ENCODE measurements at regions not wholly inside any gene's neighbourhood (a gene's known extent, or its start where the extent isn't known, plus 50 kb on each side); places are given as distances from the start of the nearest gene placed in this dataset.

GRCh38 chr2:217275091-217275490 is 415.2 kb upstream of the TNP1 start:
- Histone ChIP-seq H3K4me3 (ENCODE audit: low read depth, low read length) (no peak overlapping the region), H3K36me3 (ENCODE audit: control insufficient read depth, insufficient read depth, low read length) (no peaks in the 10 kb centered on the region), H3K27me3 (ENCODE audit: control insufficient read depth, insufficient read depth, low read length) (no peaks in the 10 kb centered on the region)
- no peak for DNase-seq (ENCODE audit: low read depth)
- TF ChIP-seq, protein P1, sequence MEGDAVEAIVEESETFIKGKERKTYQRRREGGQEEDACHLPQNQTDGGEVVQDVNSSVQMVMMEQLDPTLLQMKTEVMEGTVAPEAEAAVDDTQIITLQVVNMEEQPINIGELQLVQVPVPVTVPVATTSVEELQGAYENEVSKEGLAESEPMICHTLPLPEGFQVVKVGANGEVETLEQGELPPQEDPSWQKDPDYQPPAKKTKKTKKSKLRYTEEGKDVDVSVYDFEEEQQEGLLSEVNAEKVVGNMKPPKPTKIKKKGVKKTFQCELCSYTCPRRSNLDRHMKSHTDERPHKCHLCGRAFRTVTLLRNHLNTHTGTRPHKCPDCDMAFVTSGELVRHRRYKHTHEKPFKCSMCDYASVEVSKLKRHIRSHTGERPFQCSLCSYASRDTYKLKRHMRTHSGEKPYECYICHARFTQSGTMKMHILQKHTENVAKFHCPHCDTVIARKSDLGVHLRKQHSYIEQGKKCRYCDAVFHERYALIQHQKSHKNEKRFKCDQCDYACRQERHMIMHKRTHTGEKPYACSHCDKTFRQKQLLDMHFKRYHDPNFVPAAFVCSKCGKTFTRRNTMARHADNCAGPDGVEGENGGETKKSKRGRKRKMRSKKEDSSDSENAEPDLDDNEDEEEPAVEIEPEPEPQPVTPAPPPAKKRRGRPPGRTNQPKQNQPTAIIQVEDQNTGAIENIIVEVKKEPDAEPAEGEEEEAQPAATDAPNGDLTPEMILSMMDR (IDR thresholded peaks at IDR 0.05; ENCODE audit: insufficient read depth, low read length, poor library complexity, severe bottlenecking): no peak

GRCh38 chr2:217274578-217274977 is 414.7 kb upstream of the TNP1 start:
- no peaks in the 10 kb centered on the region for H3K36me3 ChIP-seq (ENCODE audit: control insufficient read depth, insufficient read depth, low read length)
- TF ChIP-seq, protein P1 (IDR thresholded peaks at IDR 0.05; ENCODE audit: insufficient read depth, low read length, poor library complexity, severe bottlenecking): no peak
- no peaks in the 10 kb centered on the region for H3K27me3 ChIP-seq (ENCODE audit: control insufficient read depth, insufficient read depth, low read length)
- H3K4me3 ChIP-seq (ENCODE audit: low read depth, low read length): no peak overlapping the region
- DNase-seq (ENCODE audit: low read depth): no peak

- no peak for DNase-seq (ENCODE audit: low read depth)
- Histone ChIP-seq H3K27me3 (ENCODE audit: control insufficient read depth, insufficient read depth, low read length) (no peaks in the 10 kb centered on the region), H3K36me3 (ENCODE audit: control insufficient read depth, insufficient read depth, low read length) (no peaks in the 10 kb centered on the region), H3K4me3 (ENCODE audit: low read depth, low read length) (no peak overlapping the region)
- TF ChIP-seq, protein P1 (IDR thresholded peaks at IDR 0.05; ENCODE audit: insufficient read depth, low read length, poor library complexity, severe bottlenecking): no peak
Measured at GRCh38 chr2:217273851-217274250, 414.0 kb upstream of the TNP1 start.

DNA sequence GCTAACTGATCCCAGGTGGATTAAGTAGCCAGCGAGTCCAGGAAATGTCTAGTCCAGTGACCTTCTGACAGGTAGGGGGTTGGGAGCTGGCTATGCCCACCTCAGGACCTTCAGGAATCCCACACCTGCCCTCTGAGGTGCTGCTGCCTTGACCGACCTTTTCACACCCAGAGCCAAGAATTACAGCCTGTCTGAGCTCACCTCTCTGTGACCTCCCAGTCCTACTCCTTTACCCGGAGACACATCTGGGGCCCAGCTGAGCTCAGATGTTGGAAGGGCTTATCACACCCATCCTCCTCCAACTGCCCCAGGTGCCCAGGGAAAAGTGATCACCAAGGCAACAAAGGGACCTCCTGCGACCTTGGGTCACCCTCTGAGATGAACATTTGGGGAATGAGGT is 413.3 kb upstream of the TNP1 start:
- Histone ChIP-seq H3K4me3 (ENCODE audit: low read depth, low read length) (no peak overlapping the region), H3K27me3 (ENCODE audit: control insufficient read depth, insufficient read depth, low read length) (no peaks in the 10 kb centered on the region), H3K36me3 (ENCODE audit: control insufficient read depth, insufficient read depth, low read length) (no peaks in the 10 kb centered on the region)
- no peak for DNase-seq (ENCODE audit: low read depth)
- TF ChIP-seq, protein P1 (IDR thresholded peaks at IDR 0.05; ENCODE audit: insufficient read depth, low read length, poor library complexity, severe bottlenecking): no peak

GRCh38 chr2:217271813-217272212 is 411.9 kb upstream of the TNP1 start:
- DNase-seq (ENCODE audit: low read depth): no peak
- no peaks in the 10 kb centered on the region for H3K27me3 ChIP-seq (ENCODE audit: control insufficient read depth, insufficient read depth, low read length)
- TF ChIP-seq, protein P1 (IDR thresholded peaks at IDR 0.05; ENCODE audit: insufficient read depth, low read length, poor library complexity, severe bottlenecking): no peak
- H3K36me3 ChIP-seq (ENCODE audit: control insufficient read depth, insufficient read depth, low read length): no peaks in the 10 kb centered on the region
- no peak overlapping the region for H3K4me3 ChIP-seq (ENCODE audit: low read depth, low read length)

DNA sequence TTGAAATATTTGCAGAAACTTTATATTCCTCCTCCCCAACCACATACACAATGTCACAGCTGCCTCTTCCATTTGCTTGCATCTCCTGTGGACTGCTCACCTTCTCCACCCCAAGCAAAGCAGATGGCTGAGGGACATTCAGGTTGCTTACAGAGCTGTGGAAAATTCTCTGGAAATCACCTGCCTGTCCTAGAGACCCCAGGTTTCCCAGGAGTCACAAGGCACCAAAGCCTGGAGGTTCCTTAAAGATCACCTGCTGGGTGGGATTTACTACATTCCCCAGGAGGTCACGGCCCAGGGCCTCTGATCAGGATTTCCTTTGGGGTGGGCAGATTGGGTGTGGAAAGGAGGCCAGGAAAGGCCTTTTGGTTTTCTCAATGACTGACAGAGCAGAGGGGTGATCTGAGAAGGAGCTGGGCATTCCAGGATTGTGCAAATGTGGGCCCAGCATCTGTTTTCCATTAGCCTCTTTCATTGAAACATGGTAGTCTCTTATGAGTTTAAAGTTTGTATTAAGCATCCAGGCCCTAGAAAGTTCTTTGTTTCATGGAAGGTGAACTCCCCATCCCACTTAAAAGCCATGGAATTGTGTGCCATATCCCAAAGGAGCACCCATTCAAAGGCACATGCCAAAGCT is 410.7 kb upstream of the TNP1 start:
- TF ChIP-seq, protein P1 (IDR thresholded peaks at IDR 0.05; ENCODE audit: insufficient read depth, low read length, poor library complexity, severe bottlenecking): no peak
- H3K27me3 ChIP-seq (ENCODE audit: control insufficient read depth, insufficient read depth, low read length): no peaks in the 10 kb centered on the region
- DNase-seq (ENCODE audit: low read depth): no peak

More for the DNA sequence above, 410.7 kb upstream of the TNP1 start:
- H3K36me3 ChIP-seq (ENCODE audit: control insufficient read depth, insufficient read depth, low read length): no peaks in the 10 kb centered on the region
- H3K4me3 ChIP-seq (ENCODE audit: low read depth, low read length): no peak overlapping the region
